SK-N-SH (cell line): ENCODE measurements at regions not wholly inside any gene's neighbourhood (a gene's known extent, or its start where the extent isn't known, plus 50 kb on each side); places are given as distances from the start of the nearest gene placed in this dataset.
A peak's percentile ranks its signal among the peaks of the same experiment; 100 is the strongest.

Experiments
- CTCF ChIP-seq: fragments of 200-600 bp; sonication (generic); IDR thresholded peaks from 2 replicates; pipeline ENCODE4 v1.6.1; 2017; ENCODE audit warnings: antibody characterized with exemption, mild to moderate bottlenecking, moderate library complexity
- EP300 ChIP-seq, 2 experiments: IDR thresholded peaks; 2 replicates each; pipeline versions ENCODE4 v1.4.0 to v1.6.1; 2012; ENCODE audit warnings: borderline replicate concordance in 1 of 2, low read depth in 1 of 2, low read length in 1 of 2
- GABPA ChIP-seq: IDR thresholded peaks from 2 replicates; pipeline ENCODE4 v1.4.0; 2012; ENCODE audit warnings: low read depth, mild to moderate bottlenecking
- NRF1 ChIP-seq: IDR thresholded peaks from 2 replicates; pipeline ENCODE4 v1.6.1; 2012; ENCODE audit warnings: low read depth, mild to moderate bottlenecking, low read length
- RAD21 ChIP-seq: IDR thresholded peaks from 2 replicates; pipeline ENCODE4 v1.6.1; 2012; ENCODE audit warnings: mild to moderate bottlenecking, low read length
- TAF1 ChIP-seq: IDR thresholded peaks from 2 replicates; pipeline ENCODE4 v1.6.1; 2012; ENCODE audit warnings: low read depth, mild to moderate bottlenecking, low read length, moderate library complexity, borderline replicate concordance
- TCF12 ChIP-seq: IDR thresholded peaks from 2 replicates; pipeline ENCODE4 v1.4.0; 2012

GRCh38 chr10:76697923-76698322, 939.7 kb downstream of the KCNMA1 start:
- TF ChIP-seq TAF1 (no peak), EP300 (IDR thresholded peaks at IDR 0.05; ENCODE audit: borderline replicate concordance in 1 of 2, low read depth in 1 of 2, low read length in 1 of 2) (no peak), CTCF (peak; percentile 15; the same call in 1 of the 2 replicates), RAD21 (no peak), TCF12 (no peak), NRF1 (no peak), GABPA (no peak)
